Adrenal gland (tissue), 9 donors: ENCODE measurements at regions not wholly inside any gene's neighbourhood (a gene's known extent, or its start where the extent isn't known, plus 50 kb on each side); places are given as distances from the start of the nearest gene placed in this dataset.

Experiments
- DNase-seq, 7 donors: peaks; one replicate each; pipeline ENCODE4 v3.0.0-alpha.2; 2019 to 2020
- H3K27ac ChIP-seq, 5 donors: fragments of 200-600 bp; sonication (generic) in 4 of 5; 1 replicate in 3 of 5; 2 replicates in 2 of 5; pipeline versions ENCODE4 v1.5.1 to v1.8.0; 2016 to 2020; ENCODE audit warnings: mild to moderate bottlenecking in 1 of 5
- H3K27me3 ChIP-seq: fragments of 200-600 bp; 2 replicates; pipeline ENCODE4 v1.8.0; 2021
- H3K36me3 ChIP-seq, 2 donors: fragments of 200-600 bp; replicated peaks in 1 of 2; 1 replicate in 1 of 2; 2 replicates in 1 of 2; pipeline versions ENCODE4 v1.5.1 to v1.8.0; 2018 to 2022
- H3K4me1 ChIP-seq, 2 donors: fragments of 200-600 bp; replicated peaks in 1 of 2; 1 replicate in 1 of 2; 2 replicates in 1 of 2; pipeline versions ENCODE4 v1.5.1 to v1.8.0; 2018 to 2021
- H3K4me3 ChIP-seq, 4 donors: fragments of 200-600 bp; sonication (generic) in 3 of 4; one replicate each; pipeline ENCODE4 v1.5.1; 2016 to 2018
- H3K9me3 ChIP-seq, 3 donors: fragments of 200-600 bp; sonication (generic) in 1 of 3; replicated peaks in 1 of 3; 1 replicate in 2 of 3; 2 replicates in 1 of 3; pipeline versions ENCODE4 v1.5.1 to v1.8.0; 2016 to 2021
- POLR2A ChIP-seq, 2 donors: fragments of 450-650 bp; IDR thresholded peaks; one replicate each; pipeline ENCODE4 v1.6.1; 2017; ENCODE audit warnings: antibody characterized with exemption in 2 of 2, mild to moderate bottlenecking in 2 of 2, moderate library complexity in 1 of 2
- WGBS, 4 donors: extraction: QIAGEN DNeasy Blood & Tissue Kit in 2 of 4; methylation state at CpG; one replicate each; pipeline versions ENCODE4 v1.1.5 to v1.1.7; 2013 to 2017; 5-methylcytosine and 5-hydroxymethylcytosine counted together
- intact Hi-C, 2 donors: fragments of 100-400 bp; cut with DNase I; formaldehyde crosslinking; loops; one replicate each; pipeline versions ENCODE4 v1.14.1 to v1.15.0; 2022 to 2023
- TF ChIP-seq, protein P1 (sequence below), 6 experiments: fragments of 450-650 bp in 4 of 6; fragments of 200-600 bp in 2 of 6; sonication (generic) in 1 of 6; IDR thresholded peaks; 1 replicate in 5 of 6; 2 replicates in 1 of 6; pipeline versions ENCODE4 v1.5.1 to v1.8.0; 2016 to 2021; ENCODE audit warnings: antibody characterized with exemption in 6 of 6, mild to moderate bottlenecking in 2 of 6, moderate library complexity in 1 of 6
- donor health status: healthy with polysubstance abuse.
- donor health status: Bipolar disorder and iron deficiency.
- donor health status: DM: yes; HTN: yes; CAD: no.
- donor health status: DM: no; HTN: no; CAD: no.
- donor health status: DM: no; HTN: no; CAD: no.

DNA sequence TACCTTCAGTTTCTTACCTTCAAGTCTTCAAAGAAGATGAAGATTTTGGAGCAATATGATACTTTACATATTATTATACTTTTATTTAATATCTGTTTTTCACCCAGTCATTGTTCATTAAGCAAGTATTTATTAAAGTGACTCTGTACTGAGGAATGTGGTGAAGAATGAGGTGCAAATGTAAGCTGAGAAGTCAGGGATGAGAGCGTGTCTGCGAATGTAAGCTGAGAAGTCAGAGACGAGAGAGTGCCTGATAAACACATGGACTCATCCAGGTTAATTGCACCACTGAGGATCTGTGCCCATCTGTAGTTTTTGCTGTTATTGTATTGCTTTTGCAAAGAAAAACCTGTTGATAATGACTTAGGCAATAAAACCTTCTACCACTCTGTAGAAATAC is 211.9 kb upstream of the FAR2 start:
- no peak for TF ChIP-seq POLR2A (IDR thresholded peaks at IDR 0.05)
- TF ChIP-seq, protein P1, sequence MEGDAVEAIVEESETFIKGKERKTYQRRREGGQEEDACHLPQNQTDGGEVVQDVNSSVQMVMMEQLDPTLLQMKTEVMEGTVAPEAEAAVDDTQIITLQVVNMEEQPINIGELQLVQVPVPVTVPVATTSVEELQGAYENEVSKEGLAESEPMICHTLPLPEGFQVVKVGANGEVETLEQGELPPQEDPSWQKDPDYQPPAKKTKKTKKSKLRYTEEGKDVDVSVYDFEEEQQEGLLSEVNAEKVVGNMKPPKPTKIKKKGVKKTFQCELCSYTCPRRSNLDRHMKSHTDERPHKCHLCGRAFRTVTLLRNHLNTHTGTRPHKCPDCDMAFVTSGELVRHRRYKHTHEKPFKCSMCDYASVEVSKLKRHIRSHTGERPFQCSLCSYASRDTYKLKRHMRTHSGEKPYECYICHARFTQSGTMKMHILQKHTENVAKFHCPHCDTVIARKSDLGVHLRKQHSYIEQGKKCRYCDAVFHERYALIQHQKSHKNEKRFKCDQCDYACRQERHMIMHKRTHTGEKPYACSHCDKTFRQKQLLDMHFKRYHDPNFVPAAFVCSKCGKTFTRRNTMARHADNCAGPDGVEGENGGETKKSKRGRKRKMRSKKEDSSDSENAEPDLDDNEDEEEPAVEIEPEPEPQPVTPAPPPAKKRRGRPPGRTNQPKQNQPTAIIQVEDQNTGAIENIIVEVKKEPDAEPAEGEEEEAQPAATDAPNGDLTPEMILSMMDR (IDR thresholded peaks at IDR 0.05): no peak
- Histone ChIP-seq H3K27me3 (no peaks in the 10 kb centered on the region), H3K36me3 (no peaks in the 10 kb centered on the region), H3K4me1 (no peaks in the 10 kb centered on the region), H3K27ac (no peak overlapping the region), H3K9me3 (no peaks in the 10 kb centered on the region), H3K4me3 (no peak overlapping the region)
- 51 to 70% (median 63%) methylated on average over 3 of the region's 3 CpGs for WGBS, 4 donors
- intact Hi-C loops: no loop called here
- no peak for DNase-seq

DNA sequence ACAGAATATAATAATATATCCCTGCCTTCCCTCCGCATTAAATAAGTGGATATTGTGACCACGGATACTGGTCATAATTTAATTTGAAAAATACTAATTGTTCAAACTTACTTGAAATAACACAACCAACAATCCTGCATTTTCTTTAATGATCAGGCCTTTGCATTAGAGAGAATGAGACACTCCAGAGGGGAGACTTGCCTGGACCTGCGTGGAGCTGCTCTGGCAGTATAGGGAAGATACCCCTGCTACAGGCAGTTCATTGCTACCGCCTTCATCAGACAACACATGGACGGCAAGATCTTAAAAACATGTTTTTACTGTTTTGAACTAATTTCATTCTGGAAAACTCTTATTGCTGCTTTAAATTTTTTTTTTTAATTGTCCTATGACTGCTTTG is 211.0 kb upstream of the FAR2 start:
- no peak for DNase-seq
- intact Hi-C loops: no loop called here

DNA sequence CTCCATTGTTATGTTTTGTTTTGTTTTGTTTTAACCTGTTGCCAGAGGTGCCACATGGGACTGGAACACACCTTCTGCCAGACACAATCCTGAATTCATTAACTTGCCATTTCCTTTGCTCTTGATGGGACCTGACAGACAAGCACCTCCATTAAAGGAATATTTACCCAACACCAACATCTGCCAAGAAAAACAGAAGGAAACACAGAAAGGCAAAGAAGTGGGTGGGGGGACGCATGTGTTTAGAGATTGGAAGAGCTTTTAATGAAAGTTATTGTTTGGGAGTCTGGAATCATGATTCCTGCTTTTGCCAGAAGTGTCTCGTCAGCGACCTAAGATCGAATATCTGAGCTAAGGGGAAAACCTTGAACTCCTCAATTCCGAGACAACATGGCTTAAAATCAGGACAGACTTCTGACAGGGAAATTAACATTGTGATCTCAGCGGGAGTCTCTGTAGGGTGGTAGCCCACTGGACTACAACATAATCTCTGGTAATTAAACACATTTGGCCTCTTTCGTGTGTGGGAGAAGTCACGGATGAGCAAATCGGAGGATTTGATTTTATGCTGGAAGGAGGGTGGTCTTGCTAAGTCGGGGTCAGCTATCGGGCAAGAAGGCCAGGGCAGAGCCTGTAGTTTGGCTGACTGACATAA is 210.4 kb upstream of the FAR2 start:
- no peaks in the 10 kb centered on the region for H3K9me3 ChIP-seq
- no peaks in the 10 kb centered on the region for H3K27me3 ChIP-seq
- H3K27ac ChIP-seq: no peak overlapping the region
- no peak overlapping the region for H3K4me3 ChIP-seq
- TF ChIP-seq, protein P1 (IDR thresholded peaks at IDR 0.05): no peak
- TF ChIP-seq POLR2A (IDR thresholded peaks at IDR 0.05): no peak
- WGBS, 4 donors: 59 to 68% (median 66%) methylated on average over 11 of the region's 11 CpGs
- intact Hi-C loops: no loop called here
- H3K36me3 ChIP-seq: no peaks in the 10 kb centered on the region
- no peak for DNase-seq
- H3K4me1 ChIP-seq: no peaks in the 10 kb centered on the region

More for the DNA sequence above, 211.0 kb upstream of the FAR2 start:
- Histone ChIP-seq H3K27me3 (no peaks in the 10 kb centered on the region), H3K4me1 (no peaks in the 10 kb centered on the region), H3K9me3 (no peaks in the 10 kb centered on the region), H3K27ac (no peak overlapping the region), H3K36me3 (no peaks in the 10 kb centered on the region), H3K4me3 (no peak overlapping the region)
- WGBS, 4 donors: 78 to 87% (median 84%) methylated on average over 5 of the region's 5 CpGs
- no peak for TF ChIP-seq POLR2A (IDR thresholded peaks at IDR 0.05)
- TF ChIP-seq, protein P1 (IDR thresholded peaks at IDR 0.05): no peak

DNA sequence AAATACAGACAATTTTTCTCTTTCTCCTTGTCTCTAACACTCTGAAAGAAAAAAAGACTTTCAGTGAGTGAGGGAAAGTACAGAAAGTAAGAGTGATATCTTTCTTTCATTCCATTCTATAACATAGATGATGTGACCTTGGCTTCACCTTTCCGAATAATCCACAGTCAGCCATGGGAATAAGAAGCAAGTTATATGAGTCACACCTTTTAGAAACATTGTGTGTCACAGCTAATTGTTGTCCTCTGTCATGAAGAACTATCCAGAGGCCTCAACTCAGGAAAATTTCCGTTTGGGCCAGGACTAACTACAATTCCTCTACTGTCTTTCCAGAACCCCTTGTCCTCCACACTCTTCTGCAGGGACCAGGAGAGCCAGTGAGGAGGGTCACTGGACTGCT is 209.7 kb upstream of the FAR2 start:
- H3K4me1 ChIP-seq: no peaks in the 10 kb centered on the region
- intact Hi-C loops: no loop called here
- H3K4me3 ChIP-seq: no peak overlapping the region
- DNase-seq: no peak
- no peaks in the 10 kb centered on the region for H3K9me3 ChIP-seq
- H3K27me3 ChIP-seq: no peaks in the 10 kb centered on the region
- no peak overlapping the region for H3K27ac ChIP-seq
- H3K36me3 ChIP-seq: no peaks in the 10 kb centered on the region
- 61 to 65% (median 63%) methylated on average over 2 of the region's 2 CpGs for WGBS, 4 donors
- TF ChIP-seq, protein P1 (IDR thresholded peaks at IDR 0.05): no peak
- no peak for TF ChIP-seq POLR2A (IDR thresholded peaks at IDR 0.05)
